CD4-positive, alpha-beta T cell treated with Interleukin-1 beta for 1 hour (primary cell): ENCODE measurements at regions not wholly inside any gene's neighbourhood (a gene's known extent, or its start where the extent isn't known, plus 50 kb on each side); places are given as distances from the start of the nearest gene placed in this dataset.

Experiments used
- DNase-seq, 2 donors: peaks; one replicate each; pipeline ENCODE4 v3.0.0-alpha.2; 2020 to 2022

- DNase-seq, result no peak
These were observed 111.0 kb upstream of the GPC1 start for GRCh38 chr2:240324312-240325015.

GRCh38 chr2:240325016-240326007 lies 110.2 kb upstream of the GPC1 start:
- no peak for DNase-seq

- DNase-seq, result no peak
These were observed 109.2 kb upstream of the GPC1 start for GRCh38 chr2:240326246-240326645.

GRCh38 chr2:240326886-240327285 lies 108.6 kb upstream of the GPC1 start:
- no peak for DNase-seq

- no peak for DNase-seq
These were observed 107.9 kb upstream of the GPC1 start for GRCh38 chr2:240327566-240327965.

GRCh38 chr2:240328526-240328925 lies 106.9 kb upstream of the GPC1 start:
- no peak for DNase-seq

GRCh38 chr2:240329116-240329665 lies 106.3 kb upstream of the GPC1 start:
- no peak for DNase-seq

GRCh38 chr2:240329778-240330177 lies 105.7 kb upstream of the GPC1 start:
- DNase-seq, result no peak

- no peak for DNase-seq
These were observed 101.5 kb upstream of the GPC1 start for GRCh38 chr2:240333985-240334384.

GRCh38 chr2:240335061-240335460 lies 100.4 kb upstream of the GPC1 start:
- no peak for DNase-seq

GRCh38 chr2:240336820-240337427 lies 98.5 kb upstream of the GPC1 start:
- DNase-seq, result no peak

GRCh38 chr2:240338274-240338673 lies 97.2 kb upstream of the GPC1 start:
- DNase-seq, result no peak

GRCh38 chr2:240339411-240340360 lies 95.8 kb upstream of the GPC1 start:
- DNase-seq, result no peak

- no peak for DNase-seq
These were observed 95.1 kb upstream of the GPC1 start for GRCh38 chr2:240340361-240340761.

GRCh38 chr2:240341064-240341463 lies 94.4 kb upstream of the GPC1 start:
- no peak for DNase-seq

GRCh38 chr2:240343548-240343947 lies 91.9 kb upstream of the GPC1 start:
- DNase-seq, result no peak

- DNase-seq, result no peak
These were observed 90.6 kb upstream of the GPC1 start for GRCh38 chr2:240344904-240345303.

- no peak for DNase-seq
These were observed 89.3 kb upstream of the GPC1 start for GRCh38 chr2:240346015-240346752.

- DNase-seq, result no peak
These were observed 88.6 kb upstream of the GPC1 start for GRCh38 chr2:240346753-240347372.

GRCh38 chr2:240347373-240347940 lies 88.0 kb upstream of the GPC1 start:
- DNase-seq, result no peak
